IMR-90 (cell line): ENCODE measurements at regions not wholly inside any gene's neighbourhood (a gene's known extent, or its start where the extent isn't known, plus 50 kb on each side); places are given as distances from the start of the nearest gene placed in this dataset.

Source experiments
- ATAC-seq: fragments of 200-7000 bp; cut with Tn5 transposase; 2 replicates; pipeline ENCODE4 v1.9.1; 2020; ENCODE audit warnings: low read depth, mild to moderate bottlenecking, moderate library complexity
- BruUV-seq: library from RNA; stranded (reverse); fragments of 400-500 nt; replicated peaks from 2 replicates; lab custom pipeline; 2021; lab: Mats Ljungman, UMichigan
- CTCF ChIA-PET: fragments of 300-600 bp; formaldehyde crosslinking; extraction: SDS; loops from one replicate; lab custom pipeline; 2021; ENCODE audit warnings: antibody characterized with exemption; lab: Yijun Ruan, JAX
- POLR2A ChIA-PET: fragments of 300-600 bp; sonication (Branson Sonifier 250); formaldehyde crosslinking; loops from one replicate; lab custom pipeline; 2022; ENCODE audit warnings: antibody characterized with exemption; ENCODE audit not compliant: unreplicated experiment; lab: Charles Lee
- DNase-seq: peaks from one replicate; pipeline ENCODE4 v3.0.0; 2013
- H2AFZ ChIP-seq: replicated peaks from 2 replicates; pipeline ENCODE3; 2013; ENCODE audit warnings: low read length, mild to moderate bottlenecking; ENCODE audit not compliant: poor library complexity
- H2AK5ac ChIP-seq: 2 replicates; pipeline ENCODE4 v1.6.1; 2013; ENCODE audit warnings: low read depth, low read length, inconsistent platforms
- H2AK9ac ChIP-seq: replicated peaks from 2 replicates; pipeline ENCODE3; 2013; ENCODE audit warnings: mild to moderate bottlenecking, low read depth, low read length, moderate library complexity; ENCODE audit not compliant: poor library complexity
- H2BK120ac ChIP-seq: 2 replicates; pipeline ENCODE4 v1.6.1; 2013; ENCODE audit warnings: low read depth, low read length, inconsistent platforms
- H2BK15ac ChIP-seq: 3 replicates; pipeline ENCODE4 v1.6.1; 2013; ENCODE audit warnings: low read depth, low read length, inconsistent platforms
- H2BK20ac ChIP-seq: 2 replicates; pipeline ENCODE4 v1.6.1; 2013; ENCODE audit warnings: low read depth, mild to moderate bottlenecking, inconsistent platforms, low read length, moderate library complexity
- H2BK5ac ChIP-seq: 2 replicates; pipeline ENCODE4 v1.6.1; 2013; ENCODE audit warnings: mild to moderate bottlenecking, low read depth, low read length, inconsistent platforms; ENCODE audit not compliant: poor library complexity, severe bottlenecking
- H3K14ac ChIP-seq: replicated peaks from 2 replicates; pipeline ENCODE4 v1.6.1; 2013; ENCODE audit warnings: low read depth, low read length, inconsistent platforms
- H3K18ac ChIP-seq: 2 replicates; pipeline ENCODE4 v1.6.1; 2013; ENCODE audit warnings: low read depth, low read length, control low read depth
- H3K23ac ChIP-seq: 2 replicates; pipeline ENCODE4 v1.6.1; 2013; ENCODE audit warnings: low read depth, low read length, inconsistent platforms
- H3K27ac ChIP-seq: 2 replicates; pipeline ENCODE4 v1.5.1; 2013; ENCODE audit warnings: mild to moderate bottlenecking, control low read depth, low read length; ENCODE audit not compliant: insufficient read depth
- H3K27me3 ChIP-seq: 2 replicates; pipeline ENCODE4 v1.6.1; 2013; ENCODE audit warnings: low read length; ENCODE audit not compliant: control insufficient read depth, insufficient read depth
- H3K36me3 ChIP-seq: 2 replicates; pipeline ENCODE4 v1.6.1; 2013; ENCODE audit warnings: low read length, mixed read lengths; ENCODE audit not compliant: control insufficient read depth, insufficient read depth
- H3K4ac ChIP-seq: 2 replicates; pipeline ENCODE4 v1.6.1; 2013; ENCODE audit warnings: low read depth, low read length, inconsistent platforms
- H3K4me1 ChIP-seq: 2 replicates; pipeline ENCODE4 v1.6.1; 2013; ENCODE audit warnings: low read length, mixed read lengths; ENCODE audit not compliant: control insufficient read depth, insufficient read depth
- H3K4me2 ChIP-seq: 2 replicates; pipeline ENCODE4 v1.6.1; 2013; ENCODE audit warnings: low read depth, mild to moderate bottlenecking, control low read depth, low read length, moderate library complexity
- H3K4me3 ChIP-seq: 2 replicates; pipeline ENCODE4 v1.5.1; 2013; ENCODE audit warnings: low read depth, mild to moderate bottlenecking, control low read depth, low read length, moderate library complexity; ENCODE audit not compliant: insufficient read depth
- H3K56ac ChIP-seq: 2 replicates; pipeline ENCODE4 v1.6.1; 2013; ENCODE audit warnings: low read length, inconsistent platforms; ENCODE audit not compliant: insufficient read depth; ENCODE audit errors: extremely low read depth
- H3K79me1 ChIP-seq, 2 experiments: 2 replicates each; pipeline ENCODE4 v1.6.1; 2013; ENCODE audit warnings: low read length in 2 of 2, inconsistent platforms in 1 of 2, low read depth in 1 of 2
- H3K9ac ChIP-seq: 2 replicates; pipeline ENCODE4 v1.6.1; 2013; ENCODE audit warnings: low read depth, low read length, control low read depth
- H3K9me1 ChIP-seq: 2 replicates; pipeline ENCODE4 v1.6.1; 2013; ENCODE audit warnings: low read length, inconsistent platforms; ENCODE audit not compliant: insufficient read depth
- H3K9me3 ChIP-seq: 2 replicates; pipeline ENCODE4 v1.6.1; 2013; ENCODE audit warnings: low read length; ENCODE audit not compliant: control insufficient read depth, insufficient read depth
- H4K20me1 ChIP-seq: 2 replicates; pipeline ENCODE4 v1.6.1; 2013; ENCODE audit warnings: low read length, inconsistent platforms; ENCODE audit not compliant: insufficient read depth
- H4K5ac ChIP-seq: 2 replicates; pipeline ENCODE4 v1.6.1; 2013; ENCODE audit warnings: mild to moderate bottlenecking, low read depth, low read length, control low read depth
- H4K8ac ChIP-seq, 2 experiments: 2 replicates each; pipeline ENCODE4 v1.6.1; 2013; ENCODE audit warnings: low read depth in 2 of 2, low read length in 2 of 2, control low read depth in 1 of 2, inconsistent platforms in 1 of 2
- H4K91ac ChIP-seq: 2 replicates; pipeline ENCODE4 v1.6.1; 2013; ENCODE audit warnings: low read depth, low read length, inconsistent platforms; ENCODE audit not compliant: insufficient read depth
- CEBPB ChIP-seq: IDR thresholded peaks from 2 replicates; pipeline ENCODE4 v1.6.1; 2012; ENCODE audit warnings: low read depth, low read length, improper control_type of control experiment
- CHD1 ChIP-seq: IDR thresholded peaks from 2 replicates; pipeline ENCODE4 v1.6.1; 2012; ENCODE audit warnings: low read depth, low read length, improper control_type of control experiment
- CTCF ChIP-seq: conservative IDR thresholded peaks from 2 replicates; pipeline ENCODE4 v1.5.1; 2012; ENCODE audit warnings: mild to moderate bottlenecking, low read depth, low read length, improper control_type of control experiment
- FOS ChIP-seq: fragments of 150-350 bp; IDR thresholded peaks from 2 replicates; pipeline ENCODE4 v1.6.1; 2016; ENCODE audit warnings: low read depth, low read length
- MAFK ChIP-seq: IDR thresholded peaks from 2 replicates; pipeline ENCODE4 v1.6.1; 2012; ENCODE audit warnings: low read depth, low read length, improper control_type of control experiment
- NFE2L2 ChIP-seq: fragments of 150-350 bp; IDR thresholded peaks from 2 replicates; pipeline ENCODE4 v1.6.1; 2016; ENCODE audit warnings: low read depth, mild to moderate bottlenecking, low read length
- RCOR1 ChIP-seq: IDR thresholded peaks from 2 replicates; pipeline ENCODE4 v1.6.1; 2012; ENCODE audit warnings: mild to moderate bottlenecking, low read length, improper control_type of control experiment; ENCODE audit not compliant: insufficient replicate concordance
- dilution Hi-C: fragments of 300-500 bp; cut with HindIII; formaldehyde crosslinking; loops from one replicate; pipeline ENCODE4 v1.14.3; 2018; ENCODE audit warnings: low sequenced_read_pairs; ENCODE audit not compliant: unreplicated experiment
- in situ Hi-C: fragments of 300-500 bp; cut with MboI; formaldehyde crosslinking; loops from 3 replicates; pipeline ENCODE4 v1.14.3; 2019; ENCODE audit warnings: low sequenced_read_pairs, inconsistent platforms, mixed read lengths
- intact Hi-C: fragments of 100-400 bp; cut with micrococcal nuclease; formaldehyde crosslinking; loops from 2 replicates; pipeline ENCODE4 v1.10.0; 2022

GRCh38 chr18:26764586-26764985 lies 100.9 kb downstream of the AQP4 start:
- no peak overlapping the region for H3K9ac ChIP-seq
- no peak overlapping the region for H2AFZ ChIP-seq
- in situ Hi-C loops (no loop called here), intact Hi-C loops (no loop called here), dilution Hi-C loops (no loop called here)
- H2AK5ac ChIP-seq: no peak overlapping the region
- no peaks in the 10 kb centered on the region for H3K27me3 ChIP-seq
- BruUV-seq: no TSS peak
- no peak overlapping the region for H2BK20ac ChIP-seq
- no peak overlapping the region for H3K4me3 ChIP-seq
- H2BK5ac ChIP-seq: no peak overlapping the region
- H3K14ac ChIP-seq: no peak overlapping the region
- no peak overlapping the region for H3K56ac ChIP-seq
- no peak overlapping the region for H3K18ac ChIP-seq
- CTCF ChIA-PET: no interaction called here
- no peak overlapping the region for H2BK15ac ChIP-seq
- H2BK120ac ChIP-seq: no peak overlapping the region
- no peak overlapping the region for H4K8ac ChIP-seq
- TF ChIP-seq RCOR1 (no peak), FOS (no peak), CEBPB (no peak), CTCF (no peak), CHD1 (no peak), MAFK (no peak), NFE2L2 (no peak)
- H3K4me1 ChIP-seq: no peaks in the 10 kb centered on the region
- no peaks in the 10 kb centered on the region for H4K20me1 ChIP-seq
- H3K9me1 ChIP-seq: no peaks in the 10 kb centered on the region
- H3K4me2 ChIP-seq: no peak overlapping the region
- H4K5ac ChIP-seq: no peak overlapping the region
- H3K36me3 ChIP-seq: no peaks in the 10 kb centered on the region
- no peak overlapping the region for H3K4ac ChIP-seq
- no peak overlapping the region for H4K91ac ChIP-seq
- no peaks in the 10 kb centered on the region for H3K9me3 ChIP-seq
- no peak overlapping the region for H3K27ac ChIP-seq
- DNase-seq (no peak), ATAC-seq (no peak)
- POLR2A ChIA-PET: no interaction called here
- no peak overlapping the region for H3K23ac ChIP-seq
- H2AK9ac ChIP-seq: no peak overlapping the region
- H3K79me1 ChIP-seq: no peaks in the 10 kb centered on the region
